SU-DHL-6 (cell line): ENCODE measurements at regions not wholly inside any gene's neighbourhood (a gene's known extent, or its start where the extent isn't known, plus 50 kb on each side); places are given as distances from the start of the nearest gene placed in this dataset.

ENCODE experiments used
- CTCF ChIP-seq: fragments of 200-600 bp; sonication (generic); IDR thresholded peaks from one replicate; pipeline ENCODE4 v1.5.1; 2017; ENCODE audit warnings: antibody characterized with exemption, mild to moderate bottlenecking, low read length, moderate library complexity; ENCODE audit not compliant: insufficient read depth, poor library complexity, severe bottlenecking
- EZH2phosphoT487 ChIP-seq: fragments of 200-600 bp; sonication (generic), shearing (Covaris generic); conservative IDR thresholded peaks from 2 replicates; pipeline ENCODE4 v1.6.1; 2018; ENCODE audit warnings: mild to moderate bottlenecking, antibody characterized with exemption, low read length, moderate library complexity, mixed read lengths

- TF ChIP-seq CTCF (no peak), EZH2phosphoT487 (no peak)
These were observed 183.6 kb upstream of the MGAT5 start for GRCh38 chr2:134070281-134070741.
